ENCODE measurements at regions not wholly inside any gene's neighbourhood (a gene's known extent, or its start where the extent isn't known, plus 50 kb on each side); places are given as distances from the start of the nearest gene placed in this dataset. TPM values are rescaled to one million over a fixed set of nuclear protein-coding genes. Genes with fewer than 3 reads are reported as not detected.

GRCh38 chr13:91286317-91286716 is 61.2 kb upstream of the MIR17HG start:
- no peaks in the 10 kb centered on the region for H3K9me3 ChIP-seq (ENCODE audit: control insufficient read depth, insufficient read depth, low read length)
- no peaks in the 10 kb centered on the region for H3K27me3 ChIP-seq (ENCODE audit: control insufficient read depth, insufficient read depth, low read length)
- no peak overlapping the region for H3K4me3 ChIP-seq (ENCODE audit: low read depth, low read length)
- H3K27ac ChIP-seq (ENCODE audit: low read depth, low read length), result no peak overlapping the region
- CTCF ChIA-PET, result no interaction called here
- DNase-seq (ENCODE audit: low read depth, low spot score), result no peak
- POLR2A ChIA-PET, result no interaction called here
- no peak for TF ChIP-seq CTCF (IDR thresholded peaks at IDR 0.05; ENCODE audit: low read depth, low read length)

DNA sequence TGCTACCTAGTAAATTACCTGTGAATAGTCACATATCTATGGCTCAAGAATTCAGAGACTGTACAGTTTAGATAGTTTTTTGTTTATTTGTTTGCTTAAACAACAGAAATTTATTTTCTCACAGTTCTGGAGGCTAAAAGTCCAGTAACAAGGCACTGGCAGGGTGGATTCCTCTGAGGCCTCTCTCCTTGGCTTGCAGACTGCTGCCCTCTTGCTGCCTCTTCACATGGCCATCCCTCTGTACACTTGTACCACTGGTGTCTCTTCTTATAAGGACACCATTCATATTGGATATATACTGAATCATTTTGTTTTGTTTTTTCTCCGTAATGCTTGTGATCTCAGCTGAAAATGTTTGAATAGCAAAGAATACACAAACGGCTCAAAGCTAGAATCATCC is 56.4 kb upstream of the MIR17HG start:
- no peak for TF ChIP-seq CTCF (IDR thresholded peaks at IDR 0.05; ENCODE audit: low read depth, low read length)
- Histone ChIP-seq H3K9me3 (ENCODE audit: control insufficient read depth, insufficient read depth, low read length) (no peaks in the 10 kb centered on the region), H3K27me3 (ENCODE audit: control insufficient read depth, insufficient read depth, low read length) (no peaks in the 10 kb centered on the region), H3K27ac (ENCODE audit: low read depth, low read length) (no peak overlapping the region), H3K4me3 (ENCODE audit: low read depth, low read length) (no peak overlapping the region)
- no peak for DNase-seq (ENCODE audit: low read depth, low spot score)
- CTCF ChIA-PET, result no interaction called here
- POLR2A ChIA-PET, result no interaction called here

DNA sequence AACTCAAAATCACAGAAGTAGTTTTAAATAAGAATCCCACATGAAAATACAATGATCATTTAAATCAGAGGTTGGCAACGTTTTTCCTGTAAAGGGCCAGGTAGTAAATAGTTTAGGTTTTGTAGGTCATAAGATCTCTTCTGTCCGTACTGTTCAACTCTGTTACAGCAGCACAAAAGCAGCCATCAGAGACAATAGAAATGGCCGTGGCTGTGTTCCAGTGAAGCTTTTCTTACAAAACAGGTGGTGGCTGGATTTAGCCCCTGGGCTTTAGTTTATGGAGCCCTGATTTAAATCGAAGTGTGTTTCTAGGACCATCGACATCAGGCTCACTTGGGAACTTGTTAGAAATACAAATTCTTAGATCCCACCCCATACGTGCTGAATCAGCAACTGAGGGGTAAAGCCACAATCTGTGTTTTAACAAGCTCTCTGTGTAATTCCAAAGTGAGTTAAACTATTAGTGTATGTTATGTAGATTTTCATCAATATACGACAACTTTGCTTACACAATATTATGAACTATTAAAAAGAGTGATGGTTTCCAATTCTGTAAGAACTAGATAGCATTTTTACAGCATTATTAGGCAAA is 54.8 kb upstream of the MIR17HG start:
- POLR2A ChIA-PET, result no interaction called here
- CTCF ChIA-PET, result no interaction called here
- Histone ChIP-seq H3K27me3 (ENCODE audit: control insufficient read depth, insufficient read depth, low read length) (no peaks in the 10 kb centered on the region), H3K9me3 (ENCODE audit: control insufficient read depth, insufficient read depth, low read length) (no peaks in the 10 kb centered on the region), H3K27ac (ENCODE audit: low read depth, low read length) (no peak overlapping the region), H3K4me3 (ENCODE audit: low read depth, low read length) (no peak overlapping the region)
- DNase-seq (ENCODE audit: low read depth, low spot score), result no peak
- no peak for TF ChIP-seq CTCF (IDR thresholded peaks at IDR 0.05; ENCODE audit: low read depth, low read length)

GRCh38 chr13:91295712-91296410 is 51.6 kb upstream of the MIR17HG start:
- CTCF ChIA-PET, result no interaction called here
- TF ChIP-seq CTCF (IDR thresholded peaks at IDR 0.05; ENCODE audit: low read depth, low read length), result no peak
- no peak overlapping the region for H3K4me3 ChIP-seq (ENCODE audit: low read depth, low read length)
- DNase-seq (ENCODE audit: low read depth, low spot score), result no peak
- no peaks in the 10 kb centered on the region for H3K9me3 ChIP-seq (ENCODE audit: control insufficient read depth, insufficient read depth, low read length)
- H3K27me3 ChIP-seq (ENCODE audit: control insufficient read depth, insufficient read depth, low read length), result no peaks in the 10 kb centered on the region
- POLR2A ChIA-PET, result no interaction called here
- H3K27ac ChIP-seq (ENCODE audit: low read depth, low read length), result no peak overlapping the region

- POLR2A ChIA-PET, result no interaction called here
- no peak for DNase-seq (ENCODE audit: low read depth, low spot score)
- no peak for TF ChIP-seq CTCF (IDR thresholded peaks at IDR 0.05; ENCODE audit: low read depth, low read length)
- Histone ChIP-seq H3K27me3 (ENCODE audit: control insufficient read depth, insufficient read depth, low read length) (no peaks in the 10 kb centered on the region), H3K9me3 (ENCODE audit: control insufficient read depth, insufficient read depth, low read length) (no peaks in the 10 kb centered on the region), H3K27ac (ENCODE audit: low read depth, low read length) (no peak overlapping the region), H3K4me3 (ENCODE audit: low read depth, low read length) (no peak overlapping the region)
- CTCF ChIA-PET, result interaction anchor here (1.0 kb wide), 1 partner anchor 11 kb away, joined by 3 read pairs; no protein-coding TSS in a partner anchor
Measured at GRCh38 chr13:91297503-91297902, 50.0 kb upstream of the MIR17HG start.

Small RNAs in the stretch of these regions (small RNA-seq; reads per million reads assigned to genes)
- gene AL445647.2 (ENCODE audit: insufficient read length, low read depth) (not detected), gene BRK1P2 (ENCODE audit: insufficient read length, low read depth) (not detected), gene RF00212 (ENCODE audit: insufficient read length, low read depth) (not detected), gene RNA5SP34 (ENCODE audit: insufficient read length, low read depth) (not detected), gene RNU6-75P (ENCODE audit: insufficient read length, low read depth) (not detected)

Data from AG04450 (cell line).